ENCODE measurements at regions not wholly inside any gene's neighbourhood (a gene's known extent, or its start where the extent isn't known, plus 50 kb on each side); places are given as distances from the start of the nearest gene placed in this dataset.

DNA sequence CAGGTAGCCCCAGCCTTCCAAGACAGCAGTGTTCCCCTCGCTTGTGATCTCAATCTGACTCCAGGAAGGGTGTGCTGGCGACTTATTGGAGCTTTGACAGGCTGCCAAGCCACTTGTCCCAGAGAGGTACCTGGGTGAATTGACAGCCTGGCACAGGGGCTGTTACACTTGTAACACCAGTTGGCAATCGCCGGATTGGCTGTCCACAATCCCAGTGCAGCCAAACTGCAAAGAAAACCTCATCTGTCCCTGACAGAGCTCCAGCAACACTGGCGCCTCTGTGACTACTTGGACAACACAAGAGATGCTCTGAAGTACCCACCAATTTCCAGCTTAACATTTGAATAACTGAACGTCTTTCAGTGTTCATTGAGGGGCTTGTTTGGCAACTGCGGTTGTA is 76.8 kb upstream of the PRPS1 start:
- TF ChIP-seq REST (IDR thresholded peaks at IDR 0.05; ENCODE audit: unreplicated experiment): no peak
- TF ChIP-seq EZH2phosphoT487 (IDR thresholded peaks at IDR 0.05; ENCODE audit: unreplicated experiment): no peak
